ENCODE measurements at regions not wholly inside any gene's neighbourhood (a gene's known extent, or its start where the extent isn't known, plus 50 kb on each side); places are given as distances from the start of the nearest gene placed in this dataset.

DNA sequence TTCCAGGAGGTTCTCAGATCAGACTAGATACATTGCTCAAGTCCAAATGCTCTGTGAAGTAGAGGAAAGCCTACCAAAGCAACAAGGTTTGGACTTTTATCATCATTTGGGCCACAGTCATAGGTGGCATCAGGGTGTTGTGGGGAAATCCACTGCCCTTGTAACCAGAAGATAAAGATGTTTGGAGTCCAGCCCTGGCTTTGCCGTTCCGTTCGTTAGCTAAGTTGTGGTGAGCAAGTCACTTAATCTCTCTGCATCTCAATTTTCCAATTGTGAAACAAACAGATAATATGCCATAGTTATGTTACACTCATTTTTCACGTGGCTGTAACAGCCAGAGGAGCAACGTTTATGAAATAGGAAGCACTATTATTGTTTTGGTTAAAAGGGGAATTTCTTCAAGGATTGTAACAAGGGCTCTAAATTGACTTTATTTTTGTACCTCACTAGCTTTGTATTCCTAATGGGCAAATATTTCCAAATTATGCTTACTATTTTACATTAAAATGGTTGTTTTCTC lies 125.6 kb downstream of the CD47 start:
- TF ChIP-seq POLR2AphosphoS5 (IDR thresholded peaks at IDR 0.05; ENCODE audit: low read depth, low read length) = no peak
- TF ChIP-seq, protein P1, sequence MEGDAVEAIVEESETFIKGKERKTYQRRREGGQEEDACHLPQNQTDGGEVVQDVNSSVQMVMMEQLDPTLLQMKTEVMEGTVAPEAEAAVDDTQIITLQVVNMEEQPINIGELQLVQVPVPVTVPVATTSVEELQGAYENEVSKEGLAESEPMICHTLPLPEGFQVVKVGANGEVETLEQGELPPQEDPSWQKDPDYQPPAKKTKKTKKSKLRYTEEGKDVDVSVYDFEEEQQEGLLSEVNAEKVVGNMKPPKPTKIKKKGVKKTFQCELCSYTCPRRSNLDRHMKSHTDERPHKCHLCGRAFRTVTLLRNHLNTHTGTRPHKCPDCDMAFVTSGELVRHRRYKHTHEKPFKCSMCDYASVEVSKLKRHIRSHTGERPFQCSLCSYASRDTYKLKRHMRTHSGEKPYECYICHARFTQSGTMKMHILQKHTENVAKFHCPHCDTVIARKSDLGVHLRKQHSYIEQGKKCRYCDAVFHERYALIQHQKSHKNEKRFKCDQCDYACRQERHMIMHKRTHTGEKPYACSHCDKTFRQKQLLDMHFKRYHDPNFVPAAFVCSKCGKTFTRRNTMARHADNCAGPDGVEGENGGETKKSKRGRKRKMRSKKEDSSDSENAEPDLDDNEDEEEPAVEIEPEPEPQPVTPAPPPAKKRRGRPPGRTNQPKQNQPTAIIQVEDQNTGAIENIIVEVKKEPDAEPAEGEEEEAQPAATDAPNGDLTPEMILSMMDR (IDR thresholded peaks at IDR 0.05) = no peak
- no peak for TF ChIP-seq EP300 (IDR thresholded peaks at IDR 0.05; ENCODE audit: borderline replicate concordance in 1 of 2, low read depth in 1 of 2, low read length in 1 of 2)
- TF ChIP-seq, protein P2, sequence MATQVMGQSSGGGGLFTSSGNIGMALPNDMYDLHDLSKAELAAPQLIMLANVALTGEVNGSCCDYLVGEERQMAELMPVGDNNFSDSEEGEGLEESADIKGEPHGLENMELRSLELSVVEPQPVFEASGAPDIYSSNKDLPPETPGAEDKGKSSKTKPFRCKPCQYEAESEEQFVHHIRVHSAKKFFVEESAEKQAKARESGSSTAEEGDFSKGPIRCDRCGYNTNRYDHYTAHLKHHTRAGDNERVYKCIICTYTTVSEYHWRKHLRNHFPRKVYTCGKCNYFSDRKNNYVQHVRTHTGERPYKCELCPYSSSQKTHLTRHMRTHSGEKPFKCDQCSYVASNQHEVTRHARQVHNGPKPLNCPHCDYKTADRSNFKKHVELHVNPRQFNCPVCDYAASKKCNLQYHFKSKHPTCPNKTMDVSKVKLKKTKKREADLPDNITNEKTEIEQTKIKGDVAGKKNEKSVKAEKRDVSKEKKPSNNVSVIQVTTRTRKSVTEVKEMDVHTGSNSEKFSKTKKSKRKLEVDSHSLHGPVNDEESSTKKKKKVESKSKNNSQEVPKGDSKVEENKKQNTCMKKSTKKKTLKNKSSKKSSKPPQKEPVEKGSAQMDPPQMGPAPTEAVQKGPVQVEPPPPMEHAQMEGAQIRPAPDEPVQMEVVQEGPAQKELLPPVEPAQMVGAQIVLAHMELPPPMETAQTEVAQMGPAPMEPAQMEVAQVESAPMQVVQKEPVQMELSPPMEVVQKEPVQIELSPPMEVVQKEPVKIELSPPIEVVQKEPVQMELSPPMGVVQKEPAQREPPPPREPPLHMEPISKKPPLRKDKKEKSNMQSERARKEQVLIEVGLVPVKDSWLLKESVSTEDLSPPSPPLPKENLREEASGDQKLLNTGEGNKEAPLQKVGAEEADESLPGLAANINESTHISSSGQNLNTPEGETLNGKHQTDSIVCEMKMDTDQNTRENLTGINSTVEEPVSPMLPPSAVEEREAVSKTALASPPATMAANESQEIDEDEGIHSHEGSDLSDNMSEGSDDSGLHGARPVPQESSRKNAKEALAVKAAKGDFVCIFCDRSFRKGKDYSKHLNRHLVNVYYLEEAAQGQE (IDR thresholded peaks at IDR 0.05; ENCODE audit: low read depth, low read length) = no peak
- TF ChIP-seq, protein P3, sequence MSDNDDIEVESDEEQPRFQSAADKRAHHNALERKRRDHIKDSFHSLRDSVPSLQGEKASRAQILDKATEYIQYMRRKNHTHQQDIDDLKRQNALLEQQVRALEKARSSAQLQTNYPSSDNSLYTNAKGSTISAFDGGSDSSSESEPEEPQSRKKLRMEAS (IDR thresholded peaks at IDR 0.05; ENCODE audit: low read depth) = no peak
- TF ChIP-seq JUND (IDR thresholded peaks at IDR 0.05) = no peak
- TF ChIP-seq, protein P4, sequence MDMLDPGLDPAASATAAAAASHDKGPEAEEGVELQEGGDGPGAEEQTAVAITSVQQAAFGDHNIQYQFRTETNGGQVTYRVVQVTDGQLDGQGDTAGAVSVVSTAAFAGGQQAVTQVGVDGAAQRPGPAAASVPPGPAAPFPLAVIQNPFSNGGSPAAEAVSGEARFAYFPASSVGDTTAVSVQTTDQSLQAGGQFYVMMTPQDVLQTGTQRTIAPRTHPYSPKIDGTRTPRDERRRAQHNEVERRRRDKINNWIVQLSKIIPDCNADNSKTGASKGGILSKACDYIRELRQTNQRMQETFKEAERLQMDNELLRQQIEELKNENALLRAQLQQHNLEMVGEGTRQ (IDR thresholded peaks at IDR 0.05; ENCODE audit: borderline replicate concordance, low read depth, low read length) = no peak
- no peak for TF ChIP-seq GABPA (IDR thresholded peaks at IDR 0.05; ENCODE audit: low read depth)

All from SK-N-SH (cell line).